Astrocyte (in vitro differentiated cells and primary cell): ENCODE measurements at regions not wholly inside any gene's neighbourhood (a gene's known extent, or its start where the extent isn't known, plus 50 kb on each side); places are given as distances from the start of the nearest gene placed in this dataset.

Experiments used
- DNase-seq: peaks from one replicate; pipeline ENCODE4 v3.0.0-alpha.2; 2010; ENCODE audit warnings: low read depth
- FAIRE-seq: peaks from 2 replicates; lab custom pipeline; 2011; peaks lifted over from hg19 to GRCh38; lab: Jason Lieb, UNC
- H2AFZ ChIP-seq: 2 replicates; pipeline ENCODE4 v1.6.0; 2012; ENCODE audit warnings: low read depth, low read length, inconsistent platforms
- H3K27ac ChIP-seq: 2 replicates; pipeline ENCODE4 v1.5.1; 2011; ENCODE audit warnings: low read depth, low read length, inconsistent platforms
- H3K27me3 ChIP-seq: 2 replicates; pipeline ENCODE4 v1.6.0; 2011; ENCODE audit warnings: low read length, inconsistent platforms; ENCODE audit not compliant: insufficient read depth
- H3K36me3 ChIP-seq: 2 replicates; pipeline ENCODE4 v1.5.1; 2011; ENCODE audit warnings: low read length, inconsistent platforms; ENCODE audit not compliant: insufficient read depth
- H3K4me1 ChIP-seq: 2 replicates; pipeline ENCODE4 v1.5.1; 2011; ENCODE audit warnings: low read length, inconsistent platforms; ENCODE audit not compliant: insufficient read depth
- H3K4me2 ChIP-seq: 2 replicates; pipeline ENCODE4 v1.6.0; 2012; ENCODE audit warnings: low read length, inconsistent platforms
- H3K4me3 ChIP-seq: 2 replicates; pipeline ENCODE4 v1.5.1; 2011; ENCODE audit warnings: low read depth, mild to moderate bottlenecking, low read length, inconsistent platforms; ENCODE audit not compliant: insufficient read depth
- H3K79me2 ChIP-seq: 2 replicates; pipeline ENCODE4 v1.6.0; 2012; ENCODE audit warnings: mild to moderate bottlenecking, low read length, inconsistent platforms; ENCODE audit not compliant: insufficient read depth
- H3K9ac ChIP-seq: 2 replicates; pipeline ENCODE4 v1.6.0; 2012; ENCODE audit warnings: mild to moderate bottlenecking, low read length, inconsistent platforms
- H3K9me3 ChIP-seq: 2 replicates; pipeline ENCODE4 v1.5.1; 2012; ENCODE audit warnings: low read depth, mild to moderate bottlenecking, low read length, inconsistent platforms; ENCODE audit not compliant: insufficient read depth
- H4K20me1 ChIP-seq: 2 replicates; pipeline ENCODE4 v1.6.0; 2012; ENCODE audit warnings: low read length, inconsistent platforms; ENCODE audit not compliant: insufficient read depth
- H3K27ac Mint-ChIP-seq: one replicate; pipeline ENCODE4 v1.8.0; 2021; ENCODE audit warnings: mild to moderate bottlenecking, mixed read lengths; ENCODE audit not compliant: unreplicated experiment
- H3K27me3 Mint-ChIP-seq: one replicate; pipeline ENCODE4 v1.8.0; 2021; ENCODE audit warnings: low read depth, mixed read lengths; ENCODE audit not compliant: unreplicated experiment
- H3K36me3 Mint-ChIP-seq: one replicate; pipeline ENCODE4 v1.8.0; 2021; ENCODE audit warnings: low read depth, mixed read lengths; ENCODE audit not compliant: unreplicated experiment
- H3K4me1 Mint-ChIP-seq: one replicate; pipeline ENCODE4 v1.8.0; 2021; ENCODE audit warnings: low read depth, mixed read lengths; ENCODE audit not compliant: unreplicated experiment
- H3K4me3 Mint-ChIP-seq: one replicate; pipeline ENCODE4 v1.8.0; 2021; ENCODE audit warnings: mild to moderate bottlenecking, moderate library complexity, mixed read lengths; ENCODE audit not compliant: unreplicated experiment
- H3K9me3 Mint-ChIP-seq: one replicate; pipeline ENCODE4 v1.8.0; 2021; ENCODE audit warnings: mild to moderate bottlenecking, mixed read lengths; ENCODE audit not compliant: unreplicated experiment
- CTCF ChIP-seq: IDR thresholded peaks from 2 replicates; pipeline ENCODE4 v1.5.1; 2011; ENCODE audit warnings: low read depth, mild to moderate bottlenecking, inconsistent platforms, low read length, moderate library complexity; ENCODE audit not compliant: insufficient read depth
- EZH2 ChIP-seq: IDR thresholded peaks from 2 replicates; pipeline ENCODE4 v1.6.1; 2012; ENCODE audit warnings: mild to moderate bottlenecking, low read length, inconsistent platforms; ENCODE audit not compliant: insufficient read depth

DNA sequence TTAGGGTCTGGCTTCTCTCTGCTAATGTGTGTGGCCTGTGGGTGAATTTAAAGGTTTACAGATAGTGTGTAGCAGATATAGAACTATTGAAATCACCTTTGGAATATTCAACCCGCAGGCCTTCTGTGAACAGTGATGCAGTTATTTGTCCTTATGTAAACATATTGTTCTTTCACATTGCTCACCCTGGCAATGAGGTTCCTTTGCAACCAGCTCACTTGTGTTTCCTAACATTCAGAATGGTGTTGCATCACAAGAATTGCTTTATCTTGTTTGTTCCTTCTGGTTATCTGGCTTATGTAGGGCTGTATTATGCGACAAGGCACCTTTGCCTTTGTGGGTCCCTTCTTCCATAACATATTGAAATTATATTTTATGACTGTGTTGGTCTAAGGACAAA lies 370.3 kb downstream of the NNT start:
- Histone ChIP-seq H3K4me3 (no peak overlapping the region), H3K36me3 (no peaks in the 10 kb centered on the region), H3K4me1 (no peaks in the 10 kb centered on the region), H3K27me3 (no peaks in the 10 kb centered on the region), H3K79me2 (no peaks in the 10 kb centered on the region), H4K20me1 (no peaks in the 10 kb centered on the region), H3K9me3 (no peaks in the 10 kb centered on the region), H3K4me2 (no peak overlapping the region), H3K9ac (no peak overlapping the region), H3K27ac (no peak overlapping the region), H2AFZ (no peak overlapping the region)
- Mint-ChIP-seq H3K4me3 (no peak overlapping the region), H3K27me3 (no peaks in the 10 kb centered on the region), H3K36me3 (no peaks in the 10 kb centered on the region), H3K27ac (no peak overlapping the region), H3K9me3 (peaks cover 14% of the 10 kb centered on the region), H3K4me1 (no peaks in the 10 kb centered on the region)
- no peak for FAIRE-seq
- TF ChIP-seq CTCF, result no peak
- no peak for TF ChIP-seq EZH2
- DNase-seq, result no peak

GRCh38 chr5:43967165-43967564 lies 364.2 kb downstream of the NNT start:
- H2AFZ ChIP-seq, result no peak overlapping the region
- no peak overlapping the region for H3K4me3 ChIP-seq
- no peaks in the 10 kb centered on the region for H3K36me3 ChIP-seq
- no peak for FAIRE-seq
- H3K27me3 Mint-ChIP-seq, result no peaks in the 10 kb centered on the region
- no peaks in the 10 kb centered on the region for H3K79me2 ChIP-seq
- no peak overlapping the region for H3K27ac Mint-ChIP-seq
- no peak overlapping the region for H3K9ac ChIP-seq
- TF ChIP-seq EZH2, result no peak
- no peak for TF ChIP-seq CTCF
- peaks cover 4% of the 10 kb centered on the region for H3K9me3 ChIP-seq
- H4K20me1 ChIP-seq, result no peaks in the 10 kb centered on the region
- H3K4me2 ChIP-seq, result no peak overlapping the region
- no peaks in the 10 kb centered on the region for H3K4me1 ChIP-seq
- no peak overlapping the region for H3K4me3 Mint-ChIP-seq
- H3K4me1 Mint-ChIP-seq, result no peaks in the 10 kb centered on the region
- no peak for DNase-seq
- H3K36me3 Mint-ChIP-seq, result no peaks in the 10 kb centered on the region
- peaks cover 4% of the 10 kb centered on the region for H3K9me3 Mint-ChIP-seq
- H3K27me3 ChIP-seq, result no peaks in the 10 kb centered on the region
- no peak overlapping the region for H3K27ac ChIP-seq

DNA sequence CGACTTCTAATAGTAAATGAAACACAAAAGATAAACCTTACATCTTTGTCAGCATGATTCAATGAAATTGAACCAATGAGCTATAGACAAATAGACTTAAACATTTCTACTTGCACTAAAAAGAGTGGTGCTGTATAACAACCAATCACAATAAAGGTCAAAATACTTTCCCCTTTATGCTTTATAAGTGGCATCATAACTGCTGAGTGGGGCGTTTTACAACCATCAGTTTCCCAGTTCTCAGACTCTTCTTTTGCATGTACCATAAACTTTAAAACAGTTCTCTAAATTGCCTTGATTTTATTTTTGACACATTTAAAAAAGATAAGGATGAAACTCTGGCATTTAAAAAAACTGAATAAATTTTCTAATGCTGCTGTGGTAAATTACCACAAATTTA lies 356.2 kb downstream of the NNT start:
- no peaks in the 10 kb centered on the region for H3K9me3 ChIP-seq
- no peaks in the 10 kb centered on the region for H3K27me3 ChIP-seq
- no peaks in the 10 kb centered on the region for H3K79me2 ChIP-seq
- Mint-ChIP-seq H3K36me3 (no peaks in the 10 kb centered on the region), H3K4me1 (no peaks in the 10 kb centered on the region), H3K9me3 (peaks cover 16% of the 10 kb centered on the region), H3K27ac (no peak overlapping the region), H3K27me3 (peaks cover 2% of the 10 kb centered on the region), H3K4me3 (no peak overlapping the region)
- H3K27ac ChIP-seq, result no peak overlapping the region
- no peak for FAIRE-seq
- no peaks in the 10 kb centered on the region for H4K20me1 ChIP-seq
- no peaks in the 10 kb centered on the region for H3K4me1 ChIP-seq
- no peak overlapping the region for H3K4me3 ChIP-seq
- H3K4me2 ChIP-seq, result no peak overlapping the region
- no peak for TF ChIP-seq CTCF
- no peak for TF ChIP-seq EZH2
- H2AFZ ChIP-seq, result no peak overlapping the region
- DNase-seq, result no peak
- no peak overlapping the region for H3K9ac ChIP-seq
- H3K36me3 ChIP-seq, result no peaks in the 10 kb centered on the region
